ENCODE measurements at regions not wholly inside any gene's neighbourhood (a gene's known extent, or its start where the extent isn't known, plus 50 kb on each side); places are given as distances from the start of the nearest gene placed in this dataset.

DNA sequence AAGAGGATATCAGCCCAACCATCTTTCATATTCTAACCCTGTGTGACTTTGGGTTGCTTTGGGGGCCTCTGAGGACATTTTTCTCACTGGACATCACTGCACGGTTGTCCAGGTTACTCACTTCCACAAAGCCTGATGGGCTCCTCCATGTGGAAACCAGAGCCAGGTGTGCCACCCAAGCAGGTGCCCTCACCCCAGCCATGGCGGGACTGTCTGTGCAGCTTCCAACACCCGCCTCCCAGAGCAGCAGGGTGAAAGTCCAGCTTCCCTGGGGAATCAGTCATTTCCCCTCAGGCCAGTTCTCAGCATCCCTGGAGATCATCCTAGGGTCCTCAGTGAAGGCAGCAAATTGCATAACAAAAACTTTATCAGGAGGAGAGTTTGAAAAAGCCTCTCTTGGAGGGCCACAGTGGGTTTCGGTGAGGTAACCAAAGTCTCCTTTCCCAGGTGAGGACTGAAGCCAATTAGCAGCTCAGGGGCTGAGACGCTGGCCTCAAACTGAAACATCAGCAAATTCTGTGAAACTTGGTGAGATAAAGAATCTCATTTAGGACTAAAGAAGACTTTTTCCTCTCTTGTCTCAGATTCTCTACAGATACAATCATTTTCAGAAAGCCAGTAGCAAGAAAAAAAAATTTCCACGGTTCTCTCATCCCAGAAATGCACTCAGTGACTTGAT is 289.6 kb upstream of the CDH4 start:
- H3K9me3 ChIP-seq (ENCODE audit: control insufficient read depth, low read length), result no peaks in the 10 kb centered on the region
- no peaks in the 10 kb centered on the region for H3K36me3 ChIP-seq (ENCODE audit: control insufficient read depth, insufficient read depth, low read length)
- no peak overlapping the region for H3K27ac ChIP-seq (ENCODE audit: insufficient read depth, low read length, poor library complexity, severe bottlenecking)
- DNase-seq, result no peak
- no peak overlapping the region for H3K4me3 ChIP-seq (ENCODE audit: insufficient read depth, low read depth, low read length, poor library complexity, severe bottlenecking)
- H3K4me1 ChIP-seq (ENCODE audit: control insufficient read depth, insufficient read depth, low read length, poor library complexity, severe bottlenecking), result no peaks in the 10 kb centered on the region
- H3K27me3 ChIP-seq (replicated peaks; ENCODE audit: control insufficient read depth, insufficient read depth, low read length, poor library complexity, severe bottlenecking), result no peaks in the 10 kb centered on the region

DNA sequence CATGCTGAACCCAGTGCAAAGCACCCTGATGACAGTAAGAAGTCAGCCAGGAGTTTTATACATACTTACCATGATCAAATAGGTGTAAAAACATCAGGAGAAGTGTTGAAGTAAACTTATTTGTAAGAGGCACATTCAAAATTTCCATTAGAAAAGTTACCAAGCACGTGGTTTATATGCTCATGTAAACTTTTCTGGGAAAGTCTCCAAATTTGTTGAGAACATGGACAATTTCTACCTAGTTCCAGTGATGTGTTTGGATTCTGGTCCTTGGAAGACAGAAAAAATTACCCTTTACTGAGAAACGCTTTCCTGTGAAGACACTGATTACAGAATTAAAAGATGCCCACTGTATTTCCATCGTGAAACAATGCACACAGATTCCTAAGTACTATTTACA is 288.9 kb upstream of the CDH4 start:
- H3K27ac ChIP-seq (ENCODE audit: insufficient read depth, low read length, poor library complexity, severe bottlenecking), result no peak overlapping the region
- no peak for DNase-seq
- no peaks in the 10 kb centered on the region for H3K9me3 ChIP-seq (ENCODE audit: control insufficient read depth, low read length)
- no peak overlapping the region for H3K4me3 ChIP-seq (ENCODE audit: insufficient read depth, low read depth, low read length, poor library complexity, severe bottlenecking)
- no peaks in the 10 kb centered on the region for H3K27me3 ChIP-seq (replicated peaks; ENCODE audit: control insufficient read depth, insufficient read depth, low read length, poor library complexity, severe bottlenecking)
- H3K4me1 ChIP-seq (ENCODE audit: control insufficient read depth, insufficient read depth, low read length, poor library complexity, severe bottlenecking), result no peaks in the 10 kb centered on the region
- no peaks in the 10 kb centered on the region for H3K36me3 ChIP-seq (ENCODE audit: control insufficient read depth, insufficient read depth, low read length)

DNA sequence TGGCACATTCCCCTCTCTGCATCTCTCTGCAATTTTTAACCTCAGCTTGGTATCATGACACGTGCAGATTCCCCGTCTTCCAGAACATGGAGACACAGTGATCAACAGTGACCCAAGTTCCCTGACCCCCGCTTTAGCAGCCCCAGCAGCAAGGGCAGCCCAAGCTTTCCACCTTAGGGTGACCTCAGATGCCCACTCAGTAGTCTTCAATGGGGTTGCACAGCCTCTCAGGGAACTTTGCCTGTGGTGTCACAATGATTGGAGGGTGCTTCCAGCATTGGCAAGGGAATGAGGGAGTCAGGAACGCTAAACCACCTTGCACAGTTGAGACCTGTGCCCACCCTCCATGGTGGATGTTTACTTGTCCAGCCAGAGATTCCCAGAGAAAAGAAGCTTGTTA is 287.1 kb upstream of the CDH4 start:
- no peak for DNase-seq
- Histone ChIP-seq H3K4me1 (ENCODE audit: control insufficient read depth, insufficient read depth, low read length, poor library complexity, severe bottlenecking) (no peaks in the 10 kb centered on the region), H3K36me3 (ENCODE audit: control insufficient read depth, insufficient read depth, low read length) (no peaks in the 10 kb centered on the region), H3K9me3 (ENCODE audit: control insufficient read depth, low read length) (no peaks in the 10 kb centered on the region), H3K27me3 (replicated peaks; ENCODE audit: control insufficient read depth, insufficient read depth, low read length, poor library complexity, severe bottlenecking) (no peaks in the 10 kb centered on the region), H3K27ac (ENCODE audit: insufficient read depth, low read length, poor library complexity, severe bottlenecking) (no peak overlapping the region), H3K4me3 (ENCODE audit: insufficient read depth, low read depth, low read length, poor library complexity, severe bottlenecking) (no peak overlapping the region)

DNA sequence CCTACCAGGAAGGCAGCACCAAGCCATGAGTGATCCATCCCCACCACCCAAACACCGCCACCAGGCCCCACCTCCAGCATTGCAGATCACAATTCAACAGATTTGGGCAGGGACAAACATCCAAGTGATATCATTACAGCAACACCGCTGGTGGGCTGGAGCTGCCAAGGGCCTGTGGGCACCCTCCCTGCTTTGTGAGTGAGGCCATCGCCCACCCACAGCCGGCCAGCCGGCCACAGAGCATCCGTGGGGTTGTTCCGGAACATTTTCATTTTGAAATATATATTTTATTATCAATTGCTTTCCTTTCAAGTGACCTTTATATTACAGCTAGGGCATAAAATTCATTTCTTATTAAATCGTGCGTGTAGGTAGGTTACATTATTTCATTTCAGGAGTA is 286.0 kb upstream of the CDH4 start:
- Histone ChIP-seq H3K36me3 (ENCODE audit: control insufficient read depth, insufficient read depth, low read length) (no peaks in the 10 kb centered on the region), H3K27me3 (replicated peaks; ENCODE audit: control insufficient read depth, insufficient read depth, low read length, poor library complexity, severe bottlenecking) (no peaks in the 10 kb centered on the region), H3K9me3 (ENCODE audit: control insufficient read depth, low read length) (no peaks in the 10 kb centered on the region), H3K4me1 (ENCODE audit: control insufficient read depth, insufficient read depth, low read length, poor library complexity, severe bottlenecking) (no peaks in the 10 kb centered on the region), H3K4me3 (ENCODE audit: insufficient read depth, low read depth, low read length, poor library complexity, severe bottlenecking) (no peak overlapping the region), H3K27ac (ENCODE audit: insufficient read depth, low read length, poor library complexity, severe bottlenecking) (no peak overlapping the region)
- DNase-seq, result no peak

DNA sequence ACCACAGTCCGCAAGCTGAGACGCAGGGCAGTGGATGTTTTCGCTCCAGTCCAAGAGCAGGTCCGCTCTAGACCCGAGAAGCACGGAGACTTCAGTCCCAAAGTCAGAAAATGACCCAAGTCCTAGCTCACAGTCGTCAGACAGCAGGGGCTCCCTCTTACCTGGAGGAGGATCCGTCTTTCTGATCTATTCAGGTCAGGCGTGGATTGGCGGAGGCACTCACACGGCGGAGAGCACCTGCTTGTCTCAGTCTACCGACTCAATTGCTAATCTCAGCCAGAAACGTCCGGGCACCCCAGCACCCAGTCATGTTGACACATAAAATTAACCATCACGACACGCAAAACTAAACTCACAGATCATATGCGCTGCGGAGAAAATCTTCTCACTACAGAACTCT is 285.3 kb upstream of the CDH4 start:
- Histone ChIP-seq H3K36me3 (ENCODE audit: control insufficient read depth, insufficient read depth, low read length) (no peaks in the 10 kb centered on the region), H3K27me3 (replicated peaks; ENCODE audit: control insufficient read depth, insufficient read depth, low read length, poor library complexity, severe bottlenecking) (no peaks in the 10 kb centered on the region), H3K27ac (ENCODE audit: insufficient read depth, low read length, poor library complexity, severe bottlenecking) (no peak overlapping the region), H3K4me3 (ENCODE audit: insufficient read depth, low read depth, low read length, poor library complexity, severe bottlenecking) (no peak overlapping the region), H3K9me3 (ENCODE audit: control insufficient read depth, low read length) (no peaks in the 10 kb centered on the region), H3K4me1 (ENCODE audit: control insufficient read depth, insufficient read depth, low read length, poor library complexity, severe bottlenecking) (no peaks in the 10 kb centered on the region)
- no peak for DNase-seq

DNA sequence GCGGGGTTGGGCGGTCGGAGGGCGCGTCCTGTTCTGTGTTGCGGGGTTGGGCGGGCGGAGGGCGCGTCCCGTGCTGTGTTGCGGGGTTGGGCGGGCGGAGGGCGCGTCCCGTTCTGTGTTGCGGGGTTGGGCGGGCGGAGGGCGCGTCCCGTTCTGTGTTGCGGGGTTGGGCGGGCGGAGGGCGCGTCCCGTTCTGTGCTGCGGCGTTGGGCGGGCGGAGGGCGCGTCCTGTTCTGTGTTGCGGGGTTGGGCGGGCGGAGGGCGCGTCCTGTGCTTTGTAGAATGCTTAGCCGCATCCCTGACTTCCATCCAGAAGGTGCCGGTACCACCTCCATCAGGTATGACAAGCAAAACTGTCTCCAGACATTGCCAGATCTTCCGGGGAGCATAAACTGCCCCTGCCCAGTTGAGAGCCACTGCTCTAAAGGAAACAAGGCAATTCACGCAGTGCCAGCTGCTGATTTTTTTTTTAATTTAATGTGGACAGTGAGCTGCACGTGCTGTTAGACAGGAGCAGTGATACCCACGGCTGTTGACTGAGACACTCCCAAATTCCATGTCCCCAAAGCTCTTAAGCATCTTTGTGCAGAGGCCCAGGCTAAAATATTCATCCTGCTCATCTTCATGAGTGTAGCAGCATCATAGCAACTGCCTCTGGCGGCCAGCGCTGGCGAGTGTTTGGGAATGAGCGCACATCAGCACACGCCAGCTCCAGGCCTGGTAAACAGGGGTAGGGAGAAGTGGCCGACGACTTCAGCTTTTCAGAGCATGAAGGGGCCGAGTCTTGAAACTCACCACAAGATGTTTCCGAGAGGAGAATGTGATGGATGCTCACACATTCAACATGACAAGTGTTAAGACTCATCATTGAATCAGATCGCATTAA is 284.4 kb upstream of the CDH4 start:
- Histone ChIP-seq H3K9me3 (ENCODE audit: control insufficient read depth, low read length) (no peaks in the 10 kb centered on the region), H3K36me3 (ENCODE audit: control insufficient read depth, insufficient read depth, low read length) (no peaks in the 10 kb centered on the region), H3K27me3 (replicated peaks; ENCODE audit: control insufficient read depth, insufficient read depth, low read length, poor library complexity, severe bottlenecking) (no peaks in the 10 kb centered on the region), H3K27ac (ENCODE audit: insufficient read depth, low read length, poor library complexity, severe bottlenecking) (no peak overlapping the region), H3K4me3 (ENCODE audit: insufficient read depth, low read depth, low read length, poor library complexity, severe bottlenecking) (no peak overlapping the region), H3K4me1 (ENCODE audit: control insufficient read depth, insufficient read depth, low read length, poor library complexity, severe bottlenecking) (no peaks in the 10 kb centered on the region)
- DNase-seq, result no peak

DNA sequence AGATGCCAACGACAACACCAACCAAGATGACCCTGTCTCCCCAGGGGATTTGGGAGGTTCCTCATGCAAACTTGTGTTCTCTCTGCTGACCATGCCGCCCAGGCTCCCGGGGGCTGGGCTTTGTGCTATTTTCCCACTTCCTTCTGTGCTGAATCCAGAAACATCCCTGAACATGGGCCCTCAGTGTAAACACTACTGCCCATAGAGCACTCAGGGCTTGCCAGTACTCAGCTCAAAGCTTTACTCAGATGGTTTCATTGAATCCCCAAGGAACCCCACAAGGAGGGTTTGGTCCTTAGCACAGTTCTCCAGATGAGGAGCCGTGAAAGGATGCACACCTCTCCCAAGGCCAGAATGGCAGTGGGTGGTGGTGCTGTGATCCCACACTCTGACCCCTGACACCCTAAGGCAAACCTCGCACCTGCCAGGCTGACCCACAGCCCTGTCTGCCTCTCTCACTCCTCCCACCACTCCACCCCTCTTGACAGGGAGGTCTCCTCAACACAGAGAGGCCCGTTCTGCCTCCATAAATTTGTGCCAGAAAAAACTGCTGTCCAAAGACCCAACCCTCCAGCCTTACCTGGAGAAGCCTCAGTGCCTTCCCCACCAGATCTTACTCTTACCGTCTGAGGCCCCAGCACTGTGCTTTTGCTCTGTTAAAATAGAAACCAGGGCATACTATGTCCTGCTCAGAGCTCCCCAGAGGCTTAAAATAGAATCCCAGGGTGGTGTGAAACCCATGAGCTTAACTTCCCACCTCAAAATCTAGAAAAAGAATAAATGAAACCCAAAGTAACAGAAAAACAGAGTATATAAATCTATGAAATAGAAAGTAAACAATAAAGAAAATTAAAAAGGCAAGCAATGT is 283.0 kb upstream of the CDH4 start:
- Histone ChIP-seq H3K4me1 (ENCODE audit: control insufficient read depth, insufficient read depth, low read length, poor library complexity, severe bottlenecking) (no peaks in the 10 kb centered on the region), H3K36me3 (ENCODE audit: control insufficient read depth, insufficient read depth, low read length) (no peaks in the 10 kb centered on the region), H3K4me3 (ENCODE audit: insufficient read depth, low read depth, low read length, poor library complexity, severe bottlenecking) (no peak overlapping the region), H3K27ac (ENCODE audit: insufficient read depth, low read length, poor library complexity, severe bottlenecking) (no peak overlapping the region), H3K27me3 (replicated peaks; ENCODE audit: control insufficient read depth, insufficient read depth, low read length, poor library complexity, severe bottlenecking) (no peaks in the 10 kb centered on the region), H3K9me3 (ENCODE audit: control insufficient read depth, low read length) (no peaks in the 10 kb centered on the region)
- no peak for DNase-seq

DNA sequence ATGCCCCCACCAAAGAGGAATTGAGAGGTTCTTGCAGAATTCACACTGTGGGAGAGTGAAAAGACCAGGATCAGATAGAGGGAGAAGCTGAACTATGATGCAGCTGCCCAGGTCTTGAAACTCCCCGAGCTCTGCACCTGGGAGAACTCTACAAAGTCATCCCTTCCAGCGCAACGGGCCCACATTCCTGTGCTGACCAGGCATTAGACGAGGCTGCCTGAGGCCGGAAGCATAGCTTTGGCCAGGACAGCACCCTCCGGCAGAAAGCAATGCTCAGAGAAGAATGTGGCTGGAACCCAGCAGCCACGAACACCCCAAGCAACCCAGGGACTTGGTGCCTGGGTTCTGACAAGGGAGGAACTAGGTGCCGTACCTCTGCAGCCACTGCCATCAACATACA is 281.5 kb upstream of the CDH4 start:
- H3K27ac ChIP-seq (ENCODE audit: insufficient read depth, low read length, poor library complexity, severe bottlenecking), result no peak overlapping the region
- DNase-seq, result no peak
- no peak overlapping the region for H3K4me3 ChIP-seq (ENCODE audit: insufficient read depth, low read depth, low read length, poor library complexity, severe bottlenecking)
- H3K27me3 ChIP-seq (replicated peaks; ENCODE audit: control insufficient read depth, insufficient read depth, low read length, poor library complexity, severe bottlenecking), result no peaks in the 10 kb centered on the region
- no peaks in the 10 kb centered on the region for H3K9me3 ChIP-seq (ENCODE audit: control insufficient read depth, low read length)
- H3K4me1 ChIP-seq (ENCODE audit: control insufficient read depth, insufficient read depth, low read length, poor library complexity, severe bottlenecking), result no peaks in the 10 kb centered on the region
- H3K36me3 ChIP-seq (ENCODE audit: control insufficient read depth, insufficient read depth, low read length), result no peaks in the 10 kb centered on the region

DNA sequence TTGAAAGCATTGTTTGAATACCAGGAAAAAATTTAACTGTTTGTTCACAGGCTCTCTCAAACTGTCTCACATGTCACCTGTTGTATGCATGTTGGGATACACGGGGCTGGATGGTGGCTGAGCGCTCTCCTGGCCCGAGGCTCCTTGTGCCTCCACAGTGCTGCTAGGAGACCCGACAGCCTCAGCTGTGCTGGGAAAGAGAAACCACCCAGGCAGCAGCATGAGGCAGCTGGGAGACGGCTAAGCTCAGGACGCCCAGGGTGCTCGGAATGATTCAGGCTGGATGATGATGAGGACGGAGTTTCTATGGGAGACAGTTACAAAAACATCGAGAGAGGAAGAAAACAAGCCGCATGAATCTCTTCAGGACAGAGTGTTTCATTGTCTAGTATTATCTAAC is 278.0 kb upstream of the CDH4 start:
- H3K27me3 ChIP-seq (replicated peaks; ENCODE audit: control insufficient read depth, insufficient read depth, low read length, poor library complexity, severe bottlenecking), result no peaks in the 10 kb centered on the region
- DNase-seq, result no peak
- no peaks in the 10 kb centered on the region for H3K36me3 ChIP-seq (ENCODE audit: control insufficient read depth, insufficient read depth, low read length)
- H3K4me1 ChIP-seq (ENCODE audit: control insufficient read depth, insufficient read depth, low read length, poor library complexity, severe bottlenecking), result no peaks in the 10 kb centered on the region
- H3K9me3 ChIP-seq (ENCODE audit: control insufficient read depth, low read length), result no peaks in the 10 kb centered on the region
- no peak overlapping the region for H3K4me3 ChIP-seq (ENCODE audit: insufficient read depth, low read depth, low read length, poor library complexity, severe bottlenecking)
- no peak overlapping the region for H3K27ac ChIP-seq (ENCODE audit: insufficient read depth, low read length, poor library complexity, severe bottlenecking)

Data from effector memory CD4-positive, alpha-beta T cell (primary cell).